HL-60 (cell line): ENCODE measurements at regions not wholly inside any gene's neighbourhood (a gene's known extent, or its start where the extent isn't known, plus 50 kb on each side); places are given as distances from the start of the nearest gene placed in this dataset.

ENCODE experiments used
- CTCF ChIP-seq: IDR thresholded peaks from one replicate; pipeline ENCODE4 v1.5.1; 2011; ENCODE audit warnings: low read length, control low read depth, inconsistent platforms; ENCODE audit not compliant: insufficient read depth
- POLR2AphosphoS5 ChIP-seq: IDR thresholded peaks from 2 replicates; pipeline ENCODE4 v1.6.1; 2012; ENCODE audit warnings: low read depth
- REST ChIP-seq: IDR thresholded peaks from 2 replicates; pipeline ENCODE4 v1.6.1; 2012; ENCODE audit warnings: low read depth; ENCODE audit not compliant: insufficient replicate concordance
- SPI1 ChIP-seq: IDR thresholded peaks from 2 replicates; pipeline ENCODE4 v1.6.1; 2012; ENCODE audit warnings: low read depth, mild to moderate bottlenecking, borderline replicate concordance

- no peak for TF ChIP-seq CTCF
- TF ChIP-seq POLR2AphosphoS5: no peak
- TF ChIP-seq SPI1: no peak
- no peak for TF ChIP-seq REST
These were observed 1223.2 kb downstream of the OTOL1 start for GRCh38 chr3:162719684-162720341.
